CD4-positive, alpha-beta memory T cell (primary cell): ENCODE measurements at regions not wholly inside any gene's neighbourhood (a gene's known extent, or its start where the extent isn't known, plus 50 kb on each side); places are given as distances from the start of the nearest gene placed in this dataset.

Source experiments
- CTCF ChIA-PET: fragments of 350-600 bp; sonication (Branson Sonifier 250); formaldehyde crosslinking; loops from one replicate; lab custom pipeline; 2021; ENCODE audit warnings: inconsistent platforms; ENCODE audit not compliant: partially characterized antibody; lab: Charles Lee
- POLR2A ChIA-PET: fragments of 350-600 bp; sonication (Branson Sonifier 250); formaldehyde crosslinking; loops from one replicate; lab custom pipeline; 2021; ENCODE audit not compliant: partially characterized antibody; lab: Charles Lee
- DNase-seq, 5 donors: peaks; one replicate each; pipeline versions ENCODE4 v3.0.0 to v3.0.0-alpha.2; 2020 to 2022; ENCODE audit warnings: mixed read lengths in 1 of 5
- H3K27ac ChIP-seq: one replicate; pipeline ENCODE4 v1.7.0; 2013; ENCODE audit warnings: low read depth, low read length
- H3K27me3 ChIP-seq: 2 replicates; pipeline ENCODE4 v1.7.0; 2013; ENCODE audit warnings: mild to moderate bottlenecking, low read length, moderate library complexity; ENCODE audit not compliant: insufficient read depth
- H3K36me3 ChIP-seq: 2 replicates; pipeline ENCODE4 v1.7.0; 2013; ENCODE audit warnings: mild to moderate bottlenecking, low read length, moderate library complexity; ENCODE audit not compliant: insufficient read depth
- H3K4me1 ChIP-seq: 2 replicates; pipeline ENCODE4 v1.7.0; 2013; ENCODE audit warnings: mild to moderate bottlenecking, low read length, moderate library complexity; ENCODE audit not compliant: insufficient read depth
- H3K4me3 ChIP-seq, 2 donors: one replicate each; pipeline ENCODE4 v1.7.0; 2013; ENCODE audit warnings: low read length in 2 of 2, mild to moderate bottlenecking in 1 of 2
- H3K9me3 ChIP-seq, 2 donors: one replicate each; pipeline ENCODE4 v1.7.0; 2013; ENCODE audit warnings: low read length in 2 of 2, control low read depth in 1 of 2; ENCODE audit not compliant: control insufficient read depth in 1 of 2
- H3K27ac Mint-ChIP-seq, 7 donors: one replicate each; pipeline ENCODE4 v1.8.0; 2020 to 2021; ENCODE audit warnings: mixed read lengths in 7 of 7, mild to moderate bottlenecking in 6 of 7, inconsistent platforms in 3 of 7, moderate library complexity in 3 of 7
- H3K27me3 Mint-ChIP-seq, 2 donors: one replicate each; pipeline ENCODE4 v1.8.0; 2020 to 2021; ENCODE audit warnings: mixed read lengths in 2 of 2
- H3K36me3 Mint-ChIP-seq, 2 donors: one replicate each; pipeline ENCODE4 v1.8.0; 2020 to 2021; ENCODE audit warnings: mixed read lengths in 2 of 2, inconsistent platforms in 1 of 2, mild to moderate bottlenecking in 1 of 2
- H3K4me1 Mint-ChIP-seq, 4 donors: one replicate each; pipeline ENCODE4 v1.8.0; 2020 to 2021; ENCODE audit warnings: mixed read lengths in 4 of 4, mild to moderate bottlenecking in 1 of 4
- H3K4me3 Mint-ChIP-seq, 8 donors: one replicate each; pipeline ENCODE4 v1.8.0; 2020 to 2021; ENCODE audit warnings: mixed read lengths in 8 of 8, mild to moderate bottlenecking in 7 of 8, moderate library complexity in 6 of 8, inconsistent platforms in 3 of 8
- H3K9me3 Mint-ChIP-seq, 8 donors: one replicate each; pipeline ENCODE4 v1.8.0; 2020 to 2021; ENCODE audit warnings: mixed read lengths in 8 of 8, mild to moderate bottlenecking in 5 of 8, inconsistent platforms in 3 of 8, moderate library complexity in 1 of 8
- intact Hi-C: fragments of 100-400 bp; cut with micrococcal nuclease; formaldehyde crosslinking; loops from one replicate; pipeline ENCODE4 v1.15.1; 2023

GRCh38 chr11:88042238-88042637 is 133.0 kb downstream of the RAB38 start:
- Histone ChIP-seq H3K9me3 (no peaks in the 10 kb centered on the region), H3K4me3 (no peak overlapping the region), H3K4me1 (no peaks in the 10 kb centered on the region), H3K27ac (no peak overlapping the region), H3K36me3 (no peaks in the 10 kb centered on the region), H3K27me3 (peaks cover 3% of the 10 kb centered on the region)
- Mint-ChIP-seq H3K27ac (no peak overlapping the region), H3K9me3 (no peaks in the 10 kb centered on the region), H3K4me3 (no peak overlapping the region), H3K36me3 (no peaks in the 10 kb centered on the region), H3K4me1 (no peaks in the 10 kb centered on the region), H3K27me3 (peaks cover 5 to 15% of the 10 kb centered on the region in 2 donors)
- CTCF ChIA-PET: no interaction called here
- intact Hi-C loops: no loop called here
- POLR2A ChIA-PET: no interaction called here
- no peak for DNase-seq

- no peaks in the 10 kb centered on the region for H3K4me1 ChIP-seq
- H3K36me3 ChIP-seq: no peaks in the 10 kb centered on the region
Observed at GRCh38 chr11:88041679-88042078, 133.6 kb downstream of the RAB38 start.

GRCh38 chr11:88040148-88040496 is 135.1 kb downstream of the RAB38 start:
- no peaks in the 10 kb centered on the region for H3K9me3 ChIP-seq
- Mint-ChIP-seq H3K4me3 (no peak overlapping the region), H3K27me3 (peaks cover 5 to 15% of the 10 kb centered on the region in 2 donors), H3K4me1 (no peaks in the 10 kb centered on the region), H3K27ac (no peak overlapping the region), H3K9me3 (no peaks in the 10 kb centered on the region), H3K36me3 (no peaks in the 10 kb centered on the region)
- ChIA-PET POLR2A (no interaction called here), CTCF (no interaction called here)
- H3K27ac ChIP-seq: no peak overlapping the region
- no peak overlapping the region for H3K4me3 ChIP-seq
- H3K27me3 ChIP-seq: peaks cover 3% of the 10 kb centered on the region
- intact Hi-C loops: no loop called here
- H3K36me3 ChIP-seq: no peaks in the 10 kb centered on the region
- H3K4me1 ChIP-seq: no peaks in the 10 kb centered on the region
- no peak for DNase-seq

More at GRCh38 chr11:88041679-88042078, 133.6 kb downstream of the RAB38 start:
- Histone ChIP-seq H3K4me3 (no peak overlapping the region), H3K27ac (no peak overlapping the region), H3K27me3 (peaks cover 3% of the 10 kb centered on the region), H3K9me3 (no peaks in the 10 kb centered on the region)
- DNase-seq: no peak
- Mint-ChIP-seq H3K4me3 (no peak overlapping the region), H3K36me3 (no peaks in the 10 kb centered on the region), H3K27ac (no peak overlapping the region), H3K27me3 (peaks cover 5 to 15% of the 10 kb centered on the region in 2 donors), H3K4me1 (no peaks in the 10 kb centered on the region), H3K9me3 (no peaks in the 10 kb centered on the region)
- ChIA-PET POLR2A (no interaction called here), CTCF (no interaction called here)
- intact Hi-C loops: no loop called here

GRCh38 chr11:88039476-88040147 is 135.6 kb downstream of the RAB38 start:
- no peaks in the 10 kb centered on the region for H3K36me3 Mint-ChIP-seq
- H3K4me1 Mint-ChIP-seq: no peaks in the 10 kb centered on the region
- no peak overlapping the region for H3K27ac ChIP-seq
- DNase-seq: no peak
- no peaks in the 10 kb centered on the region for H3K36me3 ChIP-seq
- H3K4me3 Mint-ChIP-seq: no peak overlapping the region
- H3K4me1 ChIP-seq: no peaks in the 10 kb centered on the region
- H3K9me3 ChIP-seq: no peaks in the 10 kb centered on the region
- H3K27me3 Mint-ChIP-seq: peaks cover 1 to 15% of the 10 kb centered on the region in 2 donors
- ChIA-PET POLR2A (no interaction called here), CTCF (no interaction called here)
- H3K4me3 ChIP-seq: no peak overlapping the region
- no peak overlapping the region for H3K27ac Mint-ChIP-seq
- intact Hi-C loops: no loop called here
- H3K27me3 ChIP-seq: peaks cover 3% of the 10 kb centered on the region
- H3K9me3 Mint-ChIP-seq: peaks cover 0 to 2% (median 0%) of the 10 kb centered on the region in 8 donors

- H3K9me3 ChIP-seq: no peaks in the 10 kb centered on the region
- no peaks in the 10 kb centered on the region for H3K4me1 Mint-ChIP-seq
- POLR2A ChIA-PET: no interaction called here
- intact Hi-C loops: no loop called here
- H3K27me3 Mint-ChIP-seq: peaks cover 0 to 12% of the 10 kb centered on the region in 2 donors
- H3K4me1 ChIP-seq: no peaks in the 10 kb centered on the region
- no peak overlapping the region for H3K27ac Mint-ChIP-seq
- no peak for DNase-seq
- H3K4me3 Mint-ChIP-seq: no peak overlapping the region
- peaks cover 3% of the 10 kb centered on the region for H3K27me3 ChIP-seq
- no peak overlapping the region for H3K27ac ChIP-seq
- no peaks in the 10 kb centered on the region for H3K36me3 Mint-ChIP-seq
- no peaks in the 10 kb centered on the region for H3K36me3 ChIP-seq
- no peak overlapping the region for H3K4me3 ChIP-seq
- H3K9me3 Mint-ChIP-seq: peaks cover 0 to 8% (median 3%) of the 10 kb centered on the region in 8 donors
- CTCF ChIA-PET: interaction anchor here (1.5 kb wide), 1 partner anchor 506 kb away, joined by 3 read pairs; no protein-coding TSS in a partner anchor
Observed at GRCh38 chr11:88038063-88038462, 137.2 kb downstream of the RAB38 start.

GRCh38 chr11:88036701-88037100 is 138.5 kb downstream of the RAB38 start:
- Histone ChIP-seq H3K36me3 (no peaks in the 10 kb centered on the region), H3K27me3 (no peaks in the 10 kb centered on the region), H3K27ac (no peak overlapping the region), H3K4me1 (no peaks in the 10 kb centered on the region), H3K9me3 (no peaks in the 10 kb centered on the region), H3K4me3 (no peak overlapping the region)
- Mint-ChIP-seq H3K27me3 (peaks cover 0 to 9% of the 10 kb centered on the region in 2 donors), H3K4me3 (no peak overlapping the region), H3K9me3 (peaks cover 0 to 10% (median 3%) of the 10 kb centered on the region in 8 donors), H3K4me1 (no peaks in the 10 kb centered on the region), H3K27ac (no peak overlapping the region), H3K36me3 (no peaks in the 10 kb centered on the region)
- CTCF ChIA-PET: no interaction called here
- POLR2A ChIA-PET: no interaction called here
- DNase-seq: no peak
- intact Hi-C loops: no loop called here

GRCh38 chr11:88035271-88035670 is 140.0 kb downstream of the RAB38 start:
- no peak overlapping the region for H3K4me3 Mint-ChIP-seq

More at GRCh38 chr11:88035271-88035670, 140.0 kb downstream of the RAB38 start:
- no peak for DNase-seq
- H3K9me3 Mint-ChIP-seq: peaks cover 0 to 11% (median 3%) of the 10 kb centered on the region in 8 donors
- Histone ChIP-seq H3K4me3 (no peak overlapping the region), H3K36me3 (no peaks in the 10 kb centered on the region), H3K27me3 (no peaks in the 10 kb centered on the region), H3K27ac (no peak overlapping the region), H3K9me3 (no peaks in the 10 kb centered on the region), H3K4me1 (no peaks in the 10 kb centered on the region)
- ChIA-PET CTCF (no interaction called here), POLR2A (no interaction called here)
- intact Hi-C loops: no loop called here
- no peaks in the 10 kb centered on the region for H3K4me1 Mint-ChIP-seq
- H3K27me3 Mint-ChIP-seq: peaks cover 0 to 4% of the 10 kb centered on the region in 2 donors
- no peak overlapping the region for H3K27ac Mint-ChIP-seq
- H3K36me3 Mint-ChIP-seq: no peaks in the 10 kb centered on the region
